Femur (tissue), 1 donor: ENCODE measurements at regions not wholly inside any gene's neighbourhood (a gene's known extent, or its start where the extent isn't known, plus 50 kb on each side); places are given as distances from the start of the nearest gene placed in this dataset.
"Not testable (repeated sequence)": the region's sequence is repeated elsewhere in the genome, so short reads cannot be mapped to it uniquely, and the experiment has no call there.

ENCODE experiments used
- DNase-seq: peaks from one replicate; pipeline ENCODE4 v3.0.0-alpha.2; 2017

GRCh38 chr6:27825848-27826611, 86.2 kb downstream of the OR2B2 start:
- DNase-seq = not testable (repeated sequence)

DNA sequence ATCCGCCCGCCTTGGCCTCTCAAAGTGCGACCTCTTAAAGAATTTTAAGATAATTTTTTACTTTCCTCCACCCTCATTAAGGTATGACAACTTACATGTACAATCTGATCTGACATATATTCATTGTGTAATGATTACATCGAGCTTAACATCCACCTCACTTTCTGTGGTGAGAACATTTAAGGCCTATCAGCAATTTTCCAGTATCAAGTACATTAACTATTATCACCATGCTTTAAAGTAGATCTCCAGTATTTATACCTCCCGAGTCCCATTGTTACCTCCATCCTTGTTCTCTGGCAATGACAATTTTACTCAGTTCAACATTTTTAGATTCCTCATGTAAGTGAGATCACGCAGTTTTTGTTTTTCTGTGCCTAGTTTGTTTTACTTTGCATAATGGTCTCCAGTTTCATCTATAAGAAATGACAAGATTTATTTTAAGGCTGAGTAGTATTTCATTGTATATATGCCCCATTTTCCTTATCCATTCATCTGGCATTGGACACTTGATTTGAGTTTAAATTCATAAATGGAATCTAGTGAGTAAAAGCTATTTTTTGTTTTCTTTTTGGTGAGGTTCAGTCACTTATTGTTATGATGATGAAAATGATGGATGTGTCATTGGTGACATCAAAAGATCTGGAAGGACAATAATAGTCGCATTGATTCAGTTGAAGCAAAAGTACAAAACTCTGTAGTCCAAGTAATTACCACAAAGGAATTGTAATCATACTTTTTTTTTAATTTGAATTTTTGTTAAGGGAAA, 87.0 kb downstream of the OR2B2 start:
- DNase-seq = no peak

DNA sequence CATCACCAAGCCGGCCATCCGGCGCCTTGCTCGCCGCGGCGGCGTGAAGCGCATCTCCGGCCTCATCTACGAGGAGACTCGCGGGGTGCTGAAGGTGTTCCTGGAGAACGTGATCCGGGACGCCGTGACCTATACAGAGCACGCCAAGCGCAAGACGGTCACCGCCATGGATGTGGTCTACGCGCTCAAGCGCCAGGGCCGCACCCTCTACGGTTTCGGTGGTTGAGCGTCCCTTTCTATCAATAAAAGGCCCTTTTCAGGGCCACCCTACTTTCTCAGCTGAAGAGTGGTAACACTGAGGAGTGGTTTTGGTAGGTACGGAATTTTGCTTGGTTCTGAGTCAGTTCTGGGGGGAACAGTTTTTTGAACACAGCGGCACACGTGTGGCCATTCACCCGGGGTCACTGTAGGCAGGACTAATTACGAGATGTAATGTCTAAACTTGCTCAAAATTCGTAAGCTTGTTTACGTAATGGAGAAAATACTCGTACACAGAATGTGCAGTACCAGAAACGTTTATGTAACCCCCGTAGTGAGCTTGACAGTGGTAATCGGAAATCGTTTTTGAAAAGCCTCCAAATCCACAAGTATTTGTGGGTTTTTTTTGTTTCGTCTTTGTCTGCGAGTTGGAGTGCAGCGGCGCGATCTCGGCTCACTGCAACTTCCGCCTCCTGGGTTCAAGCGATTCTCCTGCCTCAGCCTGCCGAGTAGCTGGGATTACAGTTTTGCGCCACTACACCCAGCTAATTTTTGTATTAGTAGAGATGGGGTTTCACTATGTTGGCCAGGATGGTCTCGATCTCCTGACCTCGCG, 87.8 kb downstream of the OR2B2 start:
- DNase-seq = peak; percentile 51

GRCh38 chr6:27823714-27824210, 88.4 kb downstream of the OR2B2 start:
- DNase-seq = peak; percentile 80

GRCh38 chr6:27816906-27817305, 95.3 kb downstream of the OR2B2 start:
- DNase-seq = no peak

DNA sequence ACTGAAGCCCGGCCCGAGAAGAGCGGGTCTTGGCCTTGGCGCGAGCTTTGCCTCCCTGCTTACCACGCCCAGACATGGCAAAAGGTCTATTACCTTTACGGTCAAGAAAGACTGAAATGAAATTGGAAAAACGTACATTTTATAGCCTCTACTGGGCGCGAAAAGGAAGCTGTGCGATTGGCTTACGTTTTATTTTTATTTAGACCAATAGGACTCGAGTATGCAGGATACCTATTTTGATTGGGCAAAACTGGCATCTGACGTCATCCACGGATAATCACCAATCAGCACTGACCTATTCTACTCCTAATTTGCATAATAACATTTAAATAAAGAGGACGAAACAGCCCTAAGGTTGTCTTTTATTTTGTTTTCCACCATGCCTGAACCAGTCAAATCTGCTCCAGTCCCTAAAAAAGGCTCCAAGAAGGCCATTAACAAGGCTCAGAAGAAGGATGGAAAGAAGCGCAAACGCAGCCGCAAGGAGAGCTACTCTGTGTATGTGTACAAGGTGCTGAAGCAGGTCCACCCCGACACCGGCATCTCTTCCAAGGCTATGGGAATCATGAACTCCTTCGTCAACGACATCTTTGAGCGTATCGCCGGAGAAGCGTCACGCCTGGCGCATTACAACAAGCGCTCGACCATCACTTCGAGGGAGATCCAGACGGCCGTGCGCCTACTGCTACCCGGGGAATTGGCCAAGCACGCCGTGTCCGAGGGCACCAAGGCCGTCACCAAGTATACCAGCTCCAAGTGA, 97.4 kb downstream of the OR2B2 start:
- DNase-seq = peak; percentile 94

DNA sequence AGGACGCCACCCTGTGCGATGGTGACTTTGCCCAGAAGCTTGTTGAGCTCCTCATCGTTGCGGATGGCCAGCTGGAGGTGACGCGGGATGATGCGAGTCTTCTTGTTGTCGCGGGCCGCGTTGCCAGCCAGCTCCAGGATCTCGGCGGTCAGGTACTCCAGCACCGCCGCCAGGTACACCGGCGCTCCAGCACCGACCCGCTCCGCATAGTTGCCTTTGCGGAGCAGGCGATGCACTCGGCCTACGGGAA, 97.9 kb downstream of the OR2B2 start:
- DNase-seq = not testable (repeated sequence)

DNA sequence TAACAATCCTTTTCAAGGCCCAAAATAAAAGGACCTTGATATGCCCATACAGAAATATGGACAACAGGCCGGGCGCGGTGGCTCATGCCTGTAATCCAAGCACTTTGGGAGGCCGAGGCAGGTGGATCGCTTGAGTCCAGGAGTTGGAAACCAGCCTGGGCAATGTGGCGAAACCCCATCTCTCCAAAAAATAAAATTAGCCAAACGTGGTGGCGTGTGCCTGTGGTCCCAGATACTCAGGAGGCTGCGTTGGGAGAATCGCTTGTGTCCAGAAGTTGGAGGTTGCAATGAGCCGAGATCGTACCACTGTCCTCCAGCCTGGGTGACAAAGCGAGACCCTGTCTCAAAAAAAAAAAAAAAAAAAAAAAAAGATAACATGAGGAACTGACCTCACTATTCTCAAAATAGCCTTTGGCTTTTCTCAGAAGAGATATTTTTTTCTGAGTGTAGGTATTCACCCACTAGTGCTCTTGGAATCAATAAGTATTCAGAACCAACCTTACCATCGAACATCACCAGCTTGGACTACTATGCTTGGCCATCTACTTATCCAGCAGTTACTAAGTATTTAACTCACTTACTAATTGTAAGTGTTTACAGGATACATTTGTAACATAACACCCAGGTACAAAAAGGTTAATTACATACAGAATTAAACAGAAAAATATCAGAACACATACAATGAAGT, 99.2 kb downstream of the OR2B2 start:
- DNase-seq = no peak

DNA sequence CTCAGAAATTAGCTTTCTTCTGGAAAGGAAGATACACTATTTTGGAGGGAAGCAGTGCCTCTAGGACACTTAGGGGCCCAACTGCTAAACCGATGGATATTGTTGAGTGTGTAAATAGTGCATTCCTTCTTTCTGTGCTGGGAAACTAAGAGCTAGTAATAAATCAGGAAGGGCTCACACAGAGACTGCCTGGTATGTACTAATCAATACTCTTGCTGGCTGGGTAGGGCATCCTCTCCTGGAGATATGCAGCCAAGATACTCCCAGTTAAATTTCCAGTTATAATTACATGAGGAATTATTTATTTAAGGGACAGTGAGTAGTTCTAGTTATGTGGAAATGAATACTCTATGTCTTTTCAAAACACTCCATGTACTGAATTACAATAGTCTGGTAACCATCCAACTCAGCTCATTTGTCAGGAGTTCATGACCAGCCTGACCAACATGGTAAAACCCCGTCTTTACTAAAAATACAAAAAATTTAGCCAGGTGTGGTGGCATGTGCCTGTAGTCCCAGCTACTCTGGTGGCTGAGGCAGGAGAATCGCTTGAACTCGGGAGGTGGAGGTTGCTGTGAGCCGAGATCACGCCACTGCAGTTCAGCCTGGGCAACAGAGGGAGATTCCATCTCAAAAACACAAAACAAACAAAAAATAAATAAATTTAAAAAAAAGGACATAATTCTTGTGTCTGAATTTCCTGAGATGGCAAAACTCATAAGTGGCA, 100.0 kb downstream of the OR2B2 start:
- DNase-seq = no peak

DNA sequence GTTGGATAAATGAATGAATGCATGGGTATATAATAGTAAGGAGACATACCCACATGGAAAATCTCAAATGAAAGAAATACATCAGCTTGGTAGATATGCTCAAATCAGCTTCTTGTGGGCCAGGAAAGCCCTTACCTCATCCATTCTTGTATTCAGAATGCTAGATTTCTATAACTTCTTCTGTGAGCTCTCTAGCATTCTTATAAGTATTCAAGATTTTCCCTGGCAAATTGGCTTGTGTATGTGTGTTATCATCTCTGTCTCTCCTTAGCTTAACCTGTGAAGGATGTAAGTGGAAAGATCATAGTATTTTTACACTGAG, 100.8 kb downstream of the OR2B2 start:
- DNase-seq = no peak

DNA sequence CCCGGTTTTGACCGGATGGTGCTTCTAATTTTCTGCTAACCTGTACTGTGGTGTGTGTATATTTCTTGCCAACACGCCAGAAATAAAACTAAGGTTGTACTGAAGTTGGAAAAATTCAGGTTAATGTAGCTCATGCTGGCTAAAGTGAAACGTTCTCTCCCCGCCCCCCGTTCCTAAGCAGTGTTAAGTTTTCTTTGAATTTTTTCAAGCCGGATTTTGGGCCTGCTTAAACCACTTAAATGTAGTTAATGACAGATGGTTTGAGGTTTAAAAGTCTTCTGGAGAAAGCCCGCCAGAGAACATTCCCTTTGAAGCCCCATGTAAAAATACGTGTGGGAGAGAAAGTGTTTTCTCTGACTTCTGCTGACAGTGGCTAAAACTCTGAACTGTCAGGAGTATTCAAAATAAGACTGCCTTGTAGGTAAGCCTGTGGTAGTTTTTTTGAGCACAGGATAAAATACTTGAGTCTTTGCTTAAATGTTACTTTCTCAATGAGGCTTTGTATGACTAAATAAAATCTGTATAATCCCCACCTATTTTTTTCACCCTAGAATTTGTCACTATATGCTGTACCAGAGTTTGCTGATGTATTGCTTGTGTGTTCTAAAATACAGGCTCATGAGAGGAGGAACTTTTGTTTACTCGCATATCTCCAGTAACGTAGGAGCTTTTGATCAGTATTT, 101.3 kb downstream of the OR2B2 start:
- DNase-seq = no peak

- peak; percentile 93 for DNase-seq
Measured at GRCh38 chr6:27809939-27810767, 102.0 kb downstream of the OR2B2 start.

DNA sequence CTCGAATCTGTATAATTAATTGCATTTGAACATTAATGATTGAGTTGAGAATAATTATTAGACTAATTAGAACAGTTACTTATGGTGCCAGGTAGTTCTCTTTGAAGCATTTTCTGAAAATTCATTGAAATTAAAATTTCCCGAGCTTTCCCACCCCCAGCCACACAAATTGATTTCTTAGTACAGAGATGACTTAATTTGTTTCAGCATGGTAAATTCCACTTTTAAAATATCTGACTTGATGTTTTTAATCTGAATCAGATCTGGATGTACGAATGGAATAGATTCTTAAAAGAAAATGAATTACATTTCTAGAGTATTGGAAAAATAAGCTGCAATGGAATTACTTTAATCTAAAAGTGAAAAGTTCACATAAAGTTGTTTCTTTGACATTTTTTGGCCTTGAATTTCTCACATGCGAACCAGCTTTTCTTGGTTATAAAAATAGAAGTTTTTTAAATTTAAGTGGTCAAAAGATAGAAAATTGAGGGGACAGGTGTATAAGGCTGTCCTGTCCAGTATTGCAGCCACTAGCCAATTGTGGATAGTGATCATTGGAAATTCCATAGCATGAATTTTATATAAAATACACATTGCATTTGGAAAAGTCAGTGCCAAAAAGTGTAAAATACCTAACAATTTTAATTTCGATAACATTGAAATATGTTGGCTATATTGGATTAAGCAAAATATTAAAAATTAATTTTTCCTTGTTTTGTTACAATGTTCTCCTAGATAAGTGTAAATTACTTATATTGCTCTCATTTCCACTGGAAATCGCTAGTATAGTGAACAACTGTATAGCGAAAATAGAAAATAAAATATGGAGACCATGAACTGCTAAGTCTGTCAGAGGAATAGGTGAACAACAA, 102.9 kb downstream of the OR2B2 start:
- no peak for DNase-seq

- DNase-seq = peak; percentile 40
Measured at GRCh38 chr6:27808242-27809066, 103.7 kb downstream of the OR2B2 start.

DNA sequence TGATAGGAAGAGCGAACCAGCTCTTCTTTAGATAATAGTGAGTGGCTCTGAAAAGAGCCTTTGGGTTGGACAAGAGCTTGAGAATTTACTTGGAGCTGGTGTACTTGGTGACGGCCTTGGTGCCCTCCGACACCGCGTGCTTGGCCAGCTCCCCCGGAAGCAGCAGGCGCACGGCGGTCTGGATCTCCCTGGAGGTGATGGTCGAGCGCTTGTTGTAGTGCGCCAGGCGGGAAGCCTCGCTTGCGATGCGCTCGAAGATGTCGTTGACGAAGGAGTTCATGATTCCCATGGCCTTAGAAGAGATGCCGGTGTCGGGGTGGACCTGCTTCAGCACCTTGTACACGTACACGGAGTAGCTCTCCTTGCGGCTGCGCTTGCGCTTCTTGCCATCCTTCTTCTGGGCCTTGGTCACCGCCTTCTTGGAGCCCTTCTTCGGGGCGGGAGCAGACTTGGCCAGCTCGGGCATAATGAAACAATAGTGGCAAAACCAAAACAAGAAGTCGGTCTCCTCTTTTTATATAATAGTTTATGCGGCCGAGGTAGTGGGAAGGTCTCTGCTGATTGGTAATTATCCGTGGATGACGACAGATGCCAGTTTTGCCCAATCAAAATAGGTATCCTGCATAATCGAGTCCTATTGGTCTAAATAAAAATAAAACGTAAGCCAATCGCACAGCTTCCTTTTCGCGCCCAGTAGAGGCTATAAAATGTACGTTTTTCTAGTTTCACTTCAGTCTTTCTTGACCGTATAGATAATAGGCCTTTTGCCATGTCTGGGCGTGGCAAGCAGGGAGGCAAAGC, 104.6 kb downstream of the OR2B2 start:
- peak; percentile 92 for DNase-seq

- DNase-seq = peak; percentile 70
Measured at GRCh38 chr6:27806981-27807440, 105.2 kb downstream of the OR2B2 start.

DNA sequence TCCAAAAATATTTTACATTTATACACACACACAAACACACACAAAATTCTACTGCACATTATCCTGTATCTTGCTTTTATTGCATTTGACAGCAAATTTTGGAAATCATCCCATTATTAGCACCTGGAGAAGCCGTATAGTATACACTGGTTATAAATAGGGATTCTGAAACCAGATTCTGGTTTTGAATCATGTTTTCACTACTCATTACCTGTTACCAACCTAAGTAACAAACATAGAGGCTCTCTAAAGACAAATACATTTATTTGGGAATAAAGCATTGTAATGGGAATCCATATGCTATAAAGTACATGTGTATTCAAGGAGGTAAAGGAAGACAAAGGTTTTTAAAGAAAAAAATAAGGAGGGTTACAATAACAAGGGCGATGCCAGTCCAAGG, 106.8 kb downstream of the OR2B2 start:
- DNase-seq = no peak
